GM12872 (cell line): ENCODE measurements at regions not wholly inside any gene's neighbourhood (a gene's known extent, or its start where the extent isn't known, plus 50 kb on each side); places are given as distances from the start of the nearest gene placed in this dataset.

Experiments used
- TF ChIP-seq, protein P1 (sequence below): IDR thresholded peaks from 3 replicates; pipeline ENCODE4 v1.5.1; 2011; ENCODE audit warnings: low read depth, mild to moderate bottlenecking, low read length, moderate library complexity; ENCODE audit not compliant: insufficient read depth

DNA sequence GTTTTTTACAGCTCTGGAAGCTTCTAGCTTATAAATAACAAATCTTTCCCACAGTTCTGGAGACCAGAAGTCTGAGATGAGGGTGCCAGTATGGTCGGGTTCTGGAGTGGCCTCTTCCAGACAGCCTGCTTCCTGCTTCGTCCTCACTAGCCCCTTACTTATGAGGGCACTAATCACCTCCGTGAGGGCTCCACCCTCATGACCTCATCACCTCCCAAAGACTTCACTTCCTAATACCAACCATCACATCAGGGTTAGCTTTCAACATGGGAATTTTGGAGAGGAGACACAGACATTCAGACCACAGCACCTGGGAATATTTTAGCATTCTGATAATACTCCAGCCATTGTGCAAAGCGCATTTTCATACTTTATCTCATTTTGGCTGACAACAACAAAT is 223.7 kb upstream of the IRF2BP2 start:
- TF ChIP-seq, protein P1, sequence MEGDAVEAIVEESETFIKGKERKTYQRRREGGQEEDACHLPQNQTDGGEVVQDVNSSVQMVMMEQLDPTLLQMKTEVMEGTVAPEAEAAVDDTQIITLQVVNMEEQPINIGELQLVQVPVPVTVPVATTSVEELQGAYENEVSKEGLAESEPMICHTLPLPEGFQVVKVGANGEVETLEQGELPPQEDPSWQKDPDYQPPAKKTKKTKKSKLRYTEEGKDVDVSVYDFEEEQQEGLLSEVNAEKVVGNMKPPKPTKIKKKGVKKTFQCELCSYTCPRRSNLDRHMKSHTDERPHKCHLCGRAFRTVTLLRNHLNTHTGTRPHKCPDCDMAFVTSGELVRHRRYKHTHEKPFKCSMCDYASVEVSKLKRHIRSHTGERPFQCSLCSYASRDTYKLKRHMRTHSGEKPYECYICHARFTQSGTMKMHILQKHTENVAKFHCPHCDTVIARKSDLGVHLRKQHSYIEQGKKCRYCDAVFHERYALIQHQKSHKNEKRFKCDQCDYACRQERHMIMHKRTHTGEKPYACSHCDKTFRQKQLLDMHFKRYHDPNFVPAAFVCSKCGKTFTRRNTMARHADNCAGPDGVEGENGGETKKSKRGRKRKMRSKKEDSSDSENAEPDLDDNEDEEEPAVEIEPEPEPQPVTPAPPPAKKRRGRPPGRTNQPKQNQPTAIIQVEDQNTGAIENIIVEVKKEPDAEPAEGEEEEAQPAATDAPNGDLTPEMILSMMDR = no peak

- TF ChIP-seq, protein P1 = no peak
Observed at GRCh38 chr1:234833118-234833517, 223.1 kb upstream of the IRF2BP2 start.

GRCh38 chr1:234827656-234828055 is 217.7 kb upstream of the IRF2BP2 start:
- TF ChIP-seq, protein P1 = no peak

- TF ChIP-seq, protein P1 = no peak
Observed at GRCh38 chr1:234827181-234827580, 217.2 kb upstream of the IRF2BP2 start.

GRCh38 chr1:234826352-234826751 is 216.4 kb upstream of the IRF2BP2 start:
- TF ChIP-seq, protein P1 = no peak

DNA sequence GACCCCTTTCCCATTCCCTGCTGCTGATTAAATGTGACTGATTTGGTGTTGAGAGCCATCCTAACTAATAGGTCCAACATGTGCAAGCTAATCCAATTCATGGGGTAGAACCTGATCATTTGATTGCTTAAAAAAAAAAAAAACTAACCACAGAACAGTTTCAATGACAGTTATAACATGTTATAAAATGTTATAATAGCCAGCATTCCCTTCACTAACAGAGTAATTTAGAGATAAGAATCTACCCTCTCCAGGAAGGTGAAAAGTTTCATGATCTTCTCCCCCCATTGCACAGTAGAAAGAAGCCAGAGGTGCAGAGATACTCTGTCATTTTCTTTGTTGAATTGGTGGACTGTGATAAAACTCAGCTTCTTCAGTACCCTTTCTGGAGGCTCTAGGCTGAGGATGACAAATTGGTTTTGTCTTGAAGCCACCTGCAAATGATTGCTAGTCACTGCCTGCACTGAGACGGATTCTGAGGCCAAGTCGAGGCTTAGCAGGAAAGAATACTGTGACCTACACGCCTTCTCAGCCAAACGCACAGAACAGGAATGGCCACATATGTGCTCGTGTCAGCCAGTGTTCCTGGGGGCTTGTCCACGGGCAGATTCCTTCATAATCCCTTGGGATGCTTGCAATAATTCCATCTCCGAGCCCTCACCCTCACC is 215.7 kb upstream of the IRF2BP2 start:
- TF ChIP-seq, protein P1 = no peak

- TF ChIP-seq, protein P1 = no peak
Observed at GRCh38 chr1:234823191-234824176, 213.5 kb upstream of the IRF2BP2 start.
